ENCODE measurements at regions not wholly inside any gene's neighbourhood (a gene's known extent, or its start where the extent isn't known, plus 50 kb on each side); places are given as distances from the start of the nearest gene placed in this dataset.

- POLR2A ChIA-PET = no interaction called here
- BruUV-seq (replicated peaks) = no TSS peak
- no peaks in the 10 kb centered on the region for H3K36me3 ChIP-seq (ENCODE audit: control insufficient read depth, insufficient read depth, low read length)
- intact Hi-C loops (cut with micrococcal nuclease; ENCODE audit: unreplicated experiment) = no loop called here
- Mint-ChIP-seq H3K4me1 (ENCODE audit: low read depth, unreplicated experiment) (no peaks in the 10 kb centered on the region), H3K36me3 (ENCODE audit: insufficient read depth, unreplicated experiment) (no peaks in the 10 kb centered on the region), H3K9me3 (ENCODE audit: unreplicated experiment) (no peaks in the 10 kb centered on the region), H3K27ac (ENCODE audit: unreplicated experiment) (no peak overlapping the region), H3K27me3 (ENCODE audit: insufficient read depth, unreplicated experiment) (peaks cover 13% of the 10 kb centered on the region), H3K4me3 (ENCODE audit: unreplicated experiment) (no peak overlapping the region)
- no peaks in the 10 kb centered on the region for H3K27me3 ChIP-seq (replicated peaks; ENCODE audit: control insufficient read depth, insufficient read depth, low read length)
- TF ChIP-seq, protein P1, sequence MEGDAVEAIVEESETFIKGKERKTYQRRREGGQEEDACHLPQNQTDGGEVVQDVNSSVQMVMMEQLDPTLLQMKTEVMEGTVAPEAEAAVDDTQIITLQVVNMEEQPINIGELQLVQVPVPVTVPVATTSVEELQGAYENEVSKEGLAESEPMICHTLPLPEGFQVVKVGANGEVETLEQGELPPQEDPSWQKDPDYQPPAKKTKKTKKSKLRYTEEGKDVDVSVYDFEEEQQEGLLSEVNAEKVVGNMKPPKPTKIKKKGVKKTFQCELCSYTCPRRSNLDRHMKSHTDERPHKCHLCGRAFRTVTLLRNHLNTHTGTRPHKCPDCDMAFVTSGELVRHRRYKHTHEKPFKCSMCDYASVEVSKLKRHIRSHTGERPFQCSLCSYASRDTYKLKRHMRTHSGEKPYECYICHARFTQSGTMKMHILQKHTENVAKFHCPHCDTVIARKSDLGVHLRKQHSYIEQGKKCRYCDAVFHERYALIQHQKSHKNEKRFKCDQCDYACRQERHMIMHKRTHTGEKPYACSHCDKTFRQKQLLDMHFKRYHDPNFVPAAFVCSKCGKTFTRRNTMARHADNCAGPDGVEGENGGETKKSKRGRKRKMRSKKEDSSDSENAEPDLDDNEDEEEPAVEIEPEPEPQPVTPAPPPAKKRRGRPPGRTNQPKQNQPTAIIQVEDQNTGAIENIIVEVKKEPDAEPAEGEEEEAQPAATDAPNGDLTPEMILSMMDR (IDR thresholded peaks at IDR 0.05; ENCODE audit: insufficient read depth in 1 of 2, low read depth in 1 of 2, low read length in 1 of 2, severe bottlenecking in 1 of 2, unreplicated experiment in 1 of 2) = no peak
- DNase-seq = no peak
- no peaks in the 10 kb centered on the region for H3K4me1 ChIP-seq
- H3K9me3 ChIP-seq = no peaks in the 10 kb centered on the region
- CTCF ChIA-PET = no interaction called here
- H3K4me3 ChIP-seq (ENCODE audit: low read depth, low read length) = no peak overlapping the region
Measured at GRCh38 chr5:153901449-153901848, 137.3 kb downstream of the FAM114A2 start.

- Mint-ChIP-seq H3K27ac (ENCODE audit: unreplicated experiment) (no peak overlapping the region), H3K27me3 (ENCODE audit: insufficient read depth, unreplicated experiment) (peaks cover 13% of the 10 kb centered on the region), H3K4me3 (ENCODE audit: unreplicated experiment) (no peak overlapping the region), H3K36me3 (ENCODE audit: insufficient read depth, unreplicated experiment) (no peaks in the 10 kb centered on the region), H3K9me3 (ENCODE audit: unreplicated experiment) (no peaks in the 10 kb centered on the region), H3K4me1 (ENCODE audit: low read depth, unreplicated experiment) (no peaks in the 10 kb centered on the region)
- no peak for DNase-seq
- Histone ChIP-seq H3K9me3 (no peaks in the 10 kb centered on the region), H3K4me3 (ENCODE audit: low read depth, low read length) (no peak overlapping the region), H3K36me3 (ENCODE audit: control insufficient read depth, insufficient read depth, low read length) (no peaks in the 10 kb centered on the region), H3K27me3 (replicated peaks; ENCODE audit: control insufficient read depth, insufficient read depth, low read length) (no peaks in the 10 kb centered on the region), H3K4me1 (no peaks in the 10 kb centered on the region)
- TF ChIP-seq, protein P1 (IDR thresholded peaks at IDR 0.05; ENCODE audit: insufficient read depth in 1 of 2, low read depth in 1 of 2, low read length in 1 of 2, severe bottlenecking in 1 of 2, unreplicated experiment in 1 of 2) = no peak
- intact Hi-C loops (cut with micrococcal nuclease; ENCODE audit: unreplicated experiment) = no loop called here
- ChIA-PET POLR2A (no interaction called here), CTCF (no interaction called here)
- BruUV-seq (replicated peaks) = no TSS peak
Measured at GRCh38 chr5:153900703-153901395, 137.9 kb downstream of the FAM114A2 start.

DNA sequence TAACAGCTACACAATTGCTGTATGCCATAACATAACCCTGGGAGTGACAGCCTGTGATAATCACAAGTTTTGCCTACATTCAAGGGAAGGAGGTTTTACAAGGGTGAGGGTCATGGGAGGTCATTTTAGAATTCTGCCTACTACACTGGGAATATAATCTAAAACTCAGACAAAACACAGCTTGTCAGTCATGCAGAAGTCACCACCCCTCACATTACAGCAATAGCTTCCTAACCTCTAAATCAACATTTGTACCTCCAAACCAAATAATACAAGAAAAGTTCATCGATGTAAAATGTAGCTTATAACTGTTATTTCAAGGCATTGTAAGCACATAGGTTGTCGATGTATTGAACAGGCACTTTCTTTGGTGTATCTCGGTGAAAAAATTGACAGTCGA lies 139.0 kb downstream of the FAM114A2 start:
- intact Hi-C loops (cut with micrococcal nuclease; ENCODE audit: unreplicated experiment) = no loop called here
- BruUV-seq (replicated peaks) = no TSS peak
- DNase-seq = no peak

More for the DNA sequence above, 139.0 kb downstream of the FAM114A2 start:
- Histone ChIP-seq H3K9me3 (no peaks in the 10 kb centered on the region), H3K4me3 (ENCODE audit: low read depth, low read length) (no peak overlapping the region), H3K36me3 (ENCODE audit: control insufficient read depth, insufficient read depth, low read length) (no peaks in the 10 kb centered on the region), H3K4me1 (no peaks in the 10 kb centered on the region), H3K27me3 (replicated peaks; ENCODE audit: control insufficient read depth, insufficient read depth, low read length) (no peaks in the 10 kb centered on the region)
- H3K9me3 Mint-ChIP-seq (ENCODE audit: unreplicated experiment) = no peaks in the 10 kb centered on the region
- H3K4me1 Mint-ChIP-seq (ENCODE audit: low read depth, unreplicated experiment) = no peaks in the 10 kb centered on the region
- no peak overlapping the region for H3K27ac Mint-ChIP-seq (ENCODE audit: unreplicated experiment)
- ChIA-PET POLR2A (no interaction called here), CTCF (no interaction called here)
- no peak overlapping the region for H3K4me3 Mint-ChIP-seq (ENCODE audit: unreplicated experiment)
- peaks cover 18% of the 10 kb centered on the region for H3K27me3 Mint-ChIP-seq (ENCODE audit: insufficient read depth, unreplicated experiment)
- TF ChIP-seq, protein P1 (IDR thresholded peaks at IDR 0.05; ENCODE audit: insufficient read depth in 1 of 2, low read depth in 1 of 2, low read length in 1 of 2, severe bottlenecking in 1 of 2, unreplicated experiment in 1 of 2) = no peak
- no peaks in the 10 kb centered on the region for H3K36me3 Mint-ChIP-seq (ENCODE audit: insufficient read depth, unreplicated experiment)

Data from Caco-2 (cell line).